ENCODE measurements at regions not wholly inside any gene's neighbourhood (a gene's known extent, or its start where the extent isn't known, plus 50 kb on each side); places are given as distances from the start of the nearest gene placed in this dataset.

- DNase-seq: no peak
These were observed 52.5 kb upstream of the UNC5B start for GRCh38 chr10:71159892-71160291.

DNA sequence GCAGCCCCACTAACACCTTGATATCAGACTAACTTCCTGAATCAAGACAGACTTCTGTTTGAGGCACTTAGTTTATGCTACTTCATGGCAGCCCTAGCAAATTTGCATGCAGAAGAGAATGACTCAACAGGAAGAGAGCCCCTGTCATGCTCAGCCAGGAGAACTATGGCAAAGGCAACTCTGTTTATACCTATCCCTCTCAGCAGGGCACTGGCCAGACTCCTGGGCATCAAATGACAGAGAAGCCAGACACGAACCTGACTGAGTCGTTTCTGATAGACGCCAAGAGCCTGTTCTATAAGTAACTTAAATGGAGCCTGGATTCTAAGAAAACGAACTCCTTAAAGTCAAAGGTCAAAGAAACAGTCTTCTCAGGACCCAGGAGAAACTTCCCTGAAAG lies 50.9 kb upstream of the UNC5B start:
- no peak for DNase-seq

All from right hindlimb (tissue), 1 donor.